NCI-H82 treated with DMSO at 0.1 percent for 48 hours (cell line): ENCODE measurements at regions not wholly inside any gene's neighbourhood (a gene's known extent, or its start where the extent isn't known, plus 50 kb on each side); places are given as distances from the start of the nearest gene placed in this dataset.

ENCODE experiments used
- DNase-seq: peaks from one replicate; lab custom pipeline; 2025; ENCODE audit not compliant: unreplicated experiment; lab: John Stamatoyannopoulos, UW

DNA sequence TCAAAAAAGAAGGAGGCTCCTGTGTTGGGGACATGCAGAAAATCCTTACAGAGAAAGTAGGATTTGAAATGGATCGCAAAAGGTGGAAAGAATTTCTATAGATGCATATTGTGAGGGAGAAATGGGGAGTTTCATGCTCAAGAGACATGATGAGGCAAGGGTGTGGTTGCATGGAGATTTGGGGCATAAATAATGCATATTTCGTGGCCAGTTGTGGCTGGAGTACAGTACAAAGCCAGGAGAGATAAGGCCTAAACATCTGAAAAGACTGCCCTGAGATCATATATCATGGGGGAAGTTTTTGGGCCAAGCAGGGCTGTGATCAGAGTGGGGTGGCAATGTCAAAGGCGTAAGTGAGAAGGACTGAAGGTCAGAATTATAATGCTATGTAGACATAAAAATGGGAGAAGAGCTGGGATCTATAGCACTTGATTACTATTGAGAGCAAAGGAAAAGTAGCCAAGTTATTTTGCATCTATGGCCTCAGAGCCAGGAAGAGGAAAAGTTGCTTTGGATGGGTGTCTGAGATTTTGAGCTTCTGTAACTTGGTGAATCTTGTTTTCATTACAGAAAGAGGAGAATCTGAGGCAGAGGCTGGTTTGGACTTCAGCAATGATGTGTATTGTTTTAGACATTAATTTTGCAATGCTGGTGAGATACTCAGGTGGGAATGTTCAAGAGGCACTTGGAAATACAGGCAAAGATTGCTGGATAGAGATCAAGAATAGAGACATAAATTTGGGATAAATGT is 166.6 kb downstream of the INHBA start:
- DNase-seq, result no peak

- DNase-seq, result no peak
These were observed 173.1 kb downstream of the INHBA start for GRCh38 chr7:41529831-41530230.

DNA sequence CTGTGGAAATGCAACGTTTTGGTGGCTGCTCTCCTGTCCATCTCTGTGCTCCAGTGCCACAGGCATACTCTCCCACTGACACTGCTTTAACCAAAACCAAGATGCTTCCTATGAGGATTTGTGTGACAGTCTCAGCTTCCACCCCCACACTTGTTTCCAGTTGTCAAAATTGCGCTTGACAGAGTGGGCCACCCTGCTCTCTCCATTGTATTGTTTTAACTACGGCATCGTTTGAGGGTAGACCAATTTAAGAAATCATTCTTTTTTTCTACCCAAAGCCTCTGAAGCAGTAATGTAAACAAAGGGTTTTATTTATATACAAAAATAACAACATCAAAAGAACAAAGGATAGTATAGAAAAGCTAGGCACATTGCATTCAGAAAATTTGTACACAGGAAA is 178.0 kb downstream of the INHBA start:
- DNase-seq, result no peak

DNA sequence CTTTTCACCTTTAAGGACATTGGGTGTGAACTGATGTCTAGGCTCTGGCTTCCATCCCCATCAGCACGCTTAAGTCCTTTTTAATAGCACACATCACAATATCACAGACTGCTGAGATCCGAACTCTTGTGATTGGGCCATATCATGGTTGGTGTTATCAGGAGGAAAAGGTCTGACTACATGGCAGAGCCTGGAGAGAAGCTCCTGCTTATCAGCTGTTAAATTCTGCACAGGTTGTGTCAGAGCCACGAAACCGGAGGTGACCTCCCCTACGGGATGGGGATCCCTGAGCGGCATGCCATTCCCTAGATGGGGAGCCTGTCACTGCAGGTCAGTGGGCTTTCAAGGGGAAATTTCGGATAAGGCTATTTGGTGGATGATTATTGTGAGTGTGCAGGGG is 182.4 kb downstream of the INHBA start:
- no peak for DNase-seq

- DNase-seq, result no peak
These were observed 185.1 kb downstream of the INHBA start for GRCh38 chr7:41517771-41518170.

DNA sequence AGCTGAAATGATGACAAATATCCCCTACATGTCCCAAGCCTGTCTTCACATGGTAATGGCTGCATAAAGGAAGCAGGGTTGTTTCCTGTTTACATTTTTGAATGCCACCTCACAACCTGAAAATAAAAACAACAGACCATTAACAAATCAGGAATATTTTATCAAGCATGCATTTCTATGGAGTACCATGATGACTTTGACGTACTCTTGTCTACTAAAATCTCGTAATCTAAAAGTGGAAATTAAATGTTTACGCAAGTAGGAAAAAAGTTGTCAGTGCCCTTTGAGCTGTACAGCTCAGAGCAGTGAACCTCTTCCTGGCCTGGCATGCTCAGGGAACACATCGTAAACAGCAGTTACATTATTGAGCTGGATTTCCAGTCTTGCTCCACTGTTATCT is 194.1 kb downstream of the INHBA start:
- no peak for DNase-seq

DNA sequence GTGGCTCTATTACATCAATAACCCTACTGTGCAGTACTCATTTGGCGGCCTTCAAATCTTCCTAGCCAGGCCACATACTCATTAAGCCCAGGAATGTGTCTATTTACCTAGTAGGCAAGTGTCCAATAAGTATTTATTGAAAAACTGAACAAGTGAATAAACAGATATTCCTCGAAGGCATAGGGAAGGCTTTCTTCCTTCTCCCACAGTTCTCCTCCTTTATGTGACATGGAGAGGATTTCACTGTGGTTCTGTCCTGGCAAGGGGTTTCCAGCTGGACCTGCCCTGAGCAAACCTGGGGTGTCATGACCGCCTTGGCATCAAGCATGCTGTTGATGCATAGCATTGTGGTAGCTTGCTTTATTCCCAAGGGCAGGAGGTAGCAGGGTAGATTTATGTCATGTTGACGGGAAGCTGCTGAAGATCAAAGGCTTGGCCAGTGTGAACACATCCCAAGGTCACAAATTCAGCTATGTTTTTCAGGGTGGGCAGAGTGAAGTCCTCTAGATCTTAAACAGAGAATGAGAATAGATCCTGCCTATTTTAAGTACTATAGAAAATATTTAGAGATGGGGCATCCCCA is 195.1 kb downstream of the INHBA start:
- no peak for DNase-seq

- no peak for DNase-seq
These were observed 198.5 kb downstream of the INHBA start for GRCh38 chr7:41504214-41504980.

- DNase-seq, result no peak
These were observed 199.5 kb downstream of the INHBA start for GRCh38 chr7:41503438-41503837.

GRCh38 chr7:41501466-41501865 is 201.4 kb downstream of the INHBA start:
- DNase-seq, result no peak

DNA sequence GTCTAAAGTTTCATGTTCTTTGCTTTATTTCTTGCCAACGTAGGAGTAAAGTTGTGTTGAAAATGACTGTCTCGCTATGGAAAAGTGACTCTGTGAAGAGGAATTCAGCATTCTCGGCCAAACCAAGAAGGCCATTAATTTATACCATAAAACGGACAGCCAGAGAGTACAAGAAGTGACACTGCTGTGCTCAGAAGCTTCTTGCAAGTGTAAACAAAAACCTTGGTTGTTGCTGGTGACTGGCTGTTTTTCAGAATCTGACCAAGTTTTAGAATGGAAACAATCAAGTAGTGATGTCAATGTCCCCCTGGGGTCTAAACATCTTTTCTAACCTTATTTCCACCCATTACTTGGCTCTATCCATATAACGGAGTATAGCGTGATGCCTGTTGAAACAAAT is 201.9 kb downstream of the INHBA start:
- no peak for DNase-seq

DNA sequence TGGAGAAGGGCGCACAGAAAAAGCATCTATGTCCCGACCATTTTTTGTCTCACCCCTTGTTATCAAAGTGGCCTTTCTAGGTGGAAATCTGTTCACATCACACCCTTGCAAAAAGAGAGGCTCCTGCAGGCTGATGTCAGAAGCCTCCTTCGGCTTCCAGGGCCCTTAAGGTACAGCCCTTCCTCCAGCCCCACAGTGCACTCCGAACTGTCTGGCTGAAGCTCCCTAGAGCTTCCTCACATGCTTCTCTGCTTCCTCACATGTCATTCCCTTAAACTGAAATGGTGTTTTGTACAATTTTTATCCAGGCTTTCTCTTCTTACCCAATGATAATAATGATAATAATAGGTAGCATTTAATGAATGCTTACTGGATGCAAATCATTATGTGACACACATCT is 210.3 kb downstream of the INHBA start:
- DNase-seq, result no peak

DNA sequence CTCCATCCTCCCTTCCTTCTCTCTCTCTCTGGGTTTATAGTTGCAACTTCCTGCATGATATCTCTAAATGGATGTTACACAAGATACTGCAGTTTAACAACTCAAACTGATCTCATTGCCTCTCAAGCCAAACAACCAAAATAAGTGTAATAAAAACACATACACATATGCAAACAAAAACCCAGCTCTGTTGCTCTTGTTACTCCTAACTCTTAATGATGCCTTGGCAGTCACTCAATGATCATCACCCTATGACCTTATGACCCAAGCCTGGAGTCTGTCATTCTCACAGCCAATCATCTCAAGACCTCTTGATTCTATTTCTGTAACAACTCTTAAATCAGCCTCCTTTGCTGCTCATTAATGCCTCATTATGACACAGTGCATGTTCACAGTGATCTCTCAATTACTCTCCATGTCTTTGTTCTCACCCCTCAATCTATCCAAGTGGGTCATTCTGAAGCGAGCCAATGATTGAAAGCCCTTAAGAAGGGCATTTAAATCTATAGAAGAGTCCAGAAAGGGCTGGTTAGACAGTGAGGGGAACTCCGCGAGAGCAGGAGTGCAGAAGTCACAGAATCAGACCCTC is 210.9 kb downstream of the INHBA start:
- no peak for DNase-seq

DNA sequence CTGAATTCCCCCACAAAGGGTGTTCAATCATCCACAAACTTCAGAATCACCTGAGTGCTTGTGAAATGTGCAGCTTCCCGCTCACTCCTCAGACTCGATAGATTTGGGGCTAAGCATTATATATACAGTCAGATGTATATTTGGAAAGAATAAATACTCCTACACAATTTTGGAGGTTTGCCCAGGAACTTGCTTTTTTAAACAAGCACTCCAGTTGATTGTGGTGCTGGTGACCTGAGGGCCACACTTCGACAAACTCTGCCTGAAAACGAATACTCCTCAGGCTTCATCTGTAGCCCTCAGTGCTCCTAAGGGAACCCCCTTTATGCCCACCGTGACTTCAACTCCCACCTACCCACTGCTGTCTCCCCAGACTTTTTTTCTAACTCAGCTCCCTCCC is 211.6 kb downstream of the INHBA start:
- DNase-seq, result no peak

DNA sequence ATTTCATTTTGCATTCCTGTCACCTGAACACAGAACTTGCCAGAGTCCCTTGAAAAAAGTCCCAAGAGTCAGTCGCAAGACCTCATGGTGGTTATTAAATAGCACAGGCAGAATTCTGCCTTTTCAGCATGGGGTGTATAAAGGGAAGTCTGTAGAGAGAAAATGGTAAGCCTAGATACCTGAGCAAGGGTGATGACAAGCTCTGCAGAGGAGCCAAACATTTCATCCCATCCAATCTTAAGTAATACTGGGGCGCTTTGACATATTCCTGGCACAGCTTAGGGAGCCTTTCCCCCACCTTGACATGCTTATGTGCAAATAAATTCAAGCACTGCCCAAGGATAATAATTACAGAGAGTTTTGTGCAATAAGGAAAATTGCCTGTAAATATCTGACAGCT is 213.0 kb downstream of the INHBA start:
- DNase-seq, result no peak

GRCh38 chr7:41487229-41487940 is 215.5 kb downstream of the INHBA start:
- DNase-seq, result no peak

GRCh38 chr7:41481353-41481752 is 221.5 kb downstream of the INHBA start:
- DNase-seq, result no peak

- no peak for DNase-seq
These were observed 224.7 kb downstream of the INHBA start for GRCh38 chr7:41478187-41478586.

- no peak for DNase-seq
These were observed 226.5 kb downstream of the INHBA start for GRCh38 chr7:41476460-41476803.

DNA sequence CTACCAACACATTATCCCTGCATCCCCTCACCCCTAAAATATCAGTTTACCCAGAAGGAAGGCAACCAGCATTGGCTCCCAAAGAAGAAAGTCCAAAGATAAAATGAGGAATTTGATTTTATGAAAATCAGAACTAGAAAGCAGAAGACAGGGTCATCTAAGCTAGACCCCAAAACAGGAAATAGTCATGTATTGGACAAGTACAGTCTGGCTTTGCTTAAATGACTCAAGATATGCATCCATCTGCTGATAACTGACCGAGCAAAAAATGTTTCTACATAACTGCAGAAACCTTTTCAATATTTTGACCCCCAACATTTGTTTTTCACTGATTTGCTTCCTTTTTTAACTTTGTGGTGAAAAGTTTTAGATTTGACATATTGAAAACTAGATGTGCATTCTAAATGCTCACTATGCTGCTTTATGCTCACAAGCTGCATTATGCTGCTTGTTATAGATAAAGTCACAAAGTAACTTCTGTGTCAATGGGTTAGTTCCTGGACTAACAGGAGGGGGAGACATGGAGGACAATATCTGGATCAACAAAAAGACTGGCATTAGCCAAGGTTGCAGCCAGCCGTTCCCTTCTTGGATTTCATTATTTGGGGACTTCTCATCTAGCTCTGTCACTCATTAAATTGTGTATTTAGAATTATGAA is 227.0 kb downstream of the INHBA start:
- no peak for DNase-seq
